GM12878 (cell line): ENCODE measurements at regions not wholly inside any gene's neighbourhood (a gene's known extent, or its start where the extent isn't known, plus 50 kb on each side); places are given as distances from the start of the nearest gene placed in this dataset.

ENCODE experiments used
- ATAC-seq: fragments of 200-7000 bp; cut with Tn5 transposase; 3 replicates; pipeline ENCODE4 v1.9.1; 2020; ENCODE audit warnings: mild to moderate bottlenecking, moderate library complexity
- BruUV-seq: library from RNA; stranded (reverse); fragments of 400-500 nt; replicated peaks from 2 replicates; lab custom pipeline; 2021; lab: Mats Ljungman, UMichigan
- CTCF ChIA-PET: fragments of 300-600 bp; sonication (Branson Sonifier 250); formaldehyde crosslinking; extraction: SDS; loops from one replicate; lab custom pipeline; 2021; ENCODE audit warnings: inconsistent platforms; lab: Yijun Ruan, JAX
- POLR2A ChIA-PET: fragments of 350-600 bp; formaldehyde crosslinking; extraction: SDS; loops from one replicate; lab custom pipeline; 2021; ENCODE audit warnings: inconsistent platforms; lab: Charles Lee
- RAD21 ChIA-PET: fragments of 300-600 bp; sonication (Branson Sonifier 250); formaldehyde crosslinking; loops from one replicate; lab custom pipeline; 2023; ENCODE audit warnings: antibody characterized with exemption; ENCODE audit not compliant: unreplicated experiment; lab: Charles Lee
- SMC1A ChIA-PET: fragments of 300-600 bp; sonication (Branson Sonifier 250); formaldehyde crosslinking; loops from one replicate; lab custom pipeline; 2023; ENCODE audit not compliant: unreplicated experiment, uncharacterized antibody; lab: Charles Lee
- DNase-seq: peaks from one replicate; pipeline ENCODE4 v3.0.0-alpha.2; 2011; ENCODE audit warnings: low read depth, low spot score
- FAIRE-seq: peaks from 3 replicates; lab custom pipeline; 2011; peaks lifted over from hg19 to GRCh38; lab: Jason Lieb, UNC
- H2AFZ ChIP-seq: 2 replicates; pipeline ENCODE4 v1.6.0; 2011; ENCODE audit warnings: low read depth, low read length, control low read depth; ENCODE audit not compliant: control insufficient read depth
- H3K27ac ChIP-seq: 2 replicates; pipeline ENCODE4 v1.5.1; 2011; ENCODE audit warnings: control low read depth; ENCODE audit not compliant: control insufficient read depth, insufficient read depth
- H3K27me3 ChIP-seq, 2 experiments: replicated peaks in 1 of 2; 2 replicates each; pipeline versions ENCODE4 v1.6.0 to v1.6.1; 2011; ENCODE audit warnings: low read length in 1 of 2; ENCODE audit not compliant: control insufficient read depth in 2 of 2, insufficient read depth in 2 of 2
- H3K36me3 ChIP-seq, 2 experiments: 2 replicates each; pipeline ENCODE4 v1.5.1; 2011; ENCODE audit warnings: low read length in 1 of 2; ENCODE audit not compliant: control insufficient read depth in 2 of 2, insufficient read depth in 2 of 2
- H3K4me1 ChIP-seq: 2 replicates; pipeline ENCODE4 v1.6.1; 2011; ENCODE audit warnings: mild to moderate bottlenecking, low read length, moderate library complexity, mixed read lengths; ENCODE audit not compliant: control insufficient read depth, insufficient read depth
- H3K4me2 ChIP-seq: 2 replicates; pipeline ENCODE4 v1.6.0; 2011; ENCODE audit warnings: control low read depth; ENCODE audit not compliant: control insufficient read depth, insufficient read depth
- H3K4me3 ChIP-seq: fragments of 200-600 bp; sonication (generic); 2 replicates; pipeline ENCODE4 v1.5.1; 2016
- H3K79me2 ChIP-seq: 2 replicates; pipeline ENCODE4 v1.6.0; 2011; ENCODE audit warnings: low read length; ENCODE audit not compliant: control insufficient read depth, insufficient read depth
- H3K9ac ChIP-seq: 2 replicates; pipeline ENCODE4 v1.8.0; 2011; ENCODE audit warnings: low read length, control low read depth, mixed read lengths; ENCODE audit not compliant: control insufficient read depth, insufficient read depth
- H3K9me3 ChIP-seq: replicated peaks from 3 replicates; pipeline ENCODE4 v1.5.1; 2011; ENCODE audit warnings: mild to moderate bottlenecking, low read length; ENCODE audit not compliant: control insufficient read depth, insufficient read depth
- H4K20me1 ChIP-seq: 2 replicates; pipeline ENCODE4 v1.6.0; 2011; ENCODE audit not compliant: control insufficient read depth, insufficient read depth
- BCL11A ChIP-seq: IDR thresholded peaks from 2 replicates; pipeline ENCODE4 v1.6.1; 2011; ENCODE audit warnings: low read depth, low read length
- BCLAF1 ChIP-seq: fragments of 450-650 bp; IDR thresholded peaks from 2 replicates; pipeline ENCODE4 v1.6.1; 2017; ENCODE audit warnings: antibody characterized with exemption, mild to moderate bottlenecking, moderate library complexity
- ETV6 ChIP-seq, 2 experiments: fragments of 450-650 bp in 1 of 2; IDR thresholded peaks in 1 of 2; conservative IDR thresholded peaks in 1 of 2; 2 replicates each; pipeline ENCODE4 v1.6.1; 2014; ENCODE audit warnings: antibody characterized with exemption in 1 of 2, borderline replicate concordance in 1 of 2, low read depth in 1 of 2, mild to moderate bottlenecking in 1 of 2, moderate library complexity in 1 of 2
- EZH2 ChIP-seq: IDR thresholded peaks from 2 replicates; pipeline ENCODE4 v1.6.1; 2012; ENCODE audit warnings: low read depth, mild to moderate bottlenecking, control low read depth, inconsistent platforms, low read length, borderline replicate concordance; ENCODE audit not compliant: control insufficient read depth
- HDAC2 ChIP-seq: fragments of 200-600 bp; sonication (generic); IDR thresholded peaks from 2 replicates; pipeline ENCODE4 v1.6.1; 2017
- MYB ChIP-seq: fragments of 150-350 bp; IDR thresholded peaks from 2 replicates; pipeline ENCODE4 v1.6.1; 2014; ENCODE audit warnings: mild to moderate bottlenecking, low read depth, low read length, borderline replicate concordance
- NBN ChIP-seq: fragments of 450-650 bp; IDR thresholded peaks from 2 replicates; pipeline ENCODE4 v1.6.1; 2016
- PKNOX1 ChIP-seq: fragments of 450-650 bp; IDR thresholded peaks from 2 replicates; pipeline ENCODE4 v1.6.1; 2016; ENCODE audit warnings: mild to moderate bottlenecking
- ZNF217 ChIP-seq: fragments of 450-650 bp; IDR thresholded peaks from 2 replicates; pipeline ENCODE4 v1.6.1; 2017; ENCODE audit warnings: antibody characterized with exemption, mild to moderate bottlenecking
- in situ Hi-C: fragments of 300-500 bp; cut with MboI; formaldehyde crosslinking; loops from 9 replicates; pipeline ENCODE4 v1.14.3; 2018; ENCODE audit warnings: mixed read lengths
- intact Hi-C: fragments of 100-400 bp; cut with micrococcal nuclease; formaldehyde crosslinking; loops from one replicate; pipeline ENCODE4 v1.14.2; 2022; ENCODE audit not compliant: unreplicated experiment

GRCh38 chrX:94743478-94743877, 1069.5 kb downstream of the FAM133A start:
- Histone ChIP-seq H4K20me1 (no peaks in the 10 kb centered on the region), H2AFZ (no peak overlapping the region), H3K27ac (no peak overlapping the region), H3K4me3 (no peak overlapping the region), H3K79me2 (no peaks in the 10 kb centered on the region), H3K9me3 (no peaks in the 10 kb centered on the region), H3K4me1 (no peaks in the 10 kb centered on the region), H3K9ac (no peak overlapping the region), H3K4me2 (no peak overlapping the region), H3K36me3 (no peaks in the 10 kb centered on the region), H3K27me3 (no peaks in the 10 kb centered on the region)
- DNase-seq = peak; percentile 4
- intact Hi-C loops = no loop called here
- in situ Hi-C loops = no loop called here
- BruUV-seq = no TSS peak
- POLR2A ChIA-PET = interaction anchor here (0.6 kb wide), 1 partner anchor 38 kb away, joined by 3 read pairs; no protein-coding TSS in a partner anchor
- ATAC-seq = peak; percentile 41
- no peak for FAIRE-seq
- RAD21 ChIA-PET = no interaction called here
- SMC1A ChIA-PET = interaction anchor here (0.6 kb wide), 1 partner anchor 51 kb away, joined by 3 read pairs; no protein-coding TSS in a partner anchor
- TF ChIP-seq ETV6 (conservative IDR thresholded peaks at IDR 0.05 in 1 of 2, IDR thresholded peaks at IDR 0.05 in 1 of 2; ENCODE audit: borderline replicate concordance in 1 of 2, low read depth in 1 of 2) (no peak), PKNOX1 (no peak), HDAC2 (no peak), MYB (no peak), BCLAF1 (no peak), BCL11A (no peak), ZNF217 (no peak), EZH2 (no peak), NBN (no peak)
- CTCF ChIA-PET = no interaction called here
